Omental fat pad (tissue), 3 donors: ENCODE measurements at regions not wholly inside any gene's neighbourhood (a gene's known extent, or its start where the extent isn't known, plus 50 kb on each side); places are given as distances from the start of the nearest gene placed in this dataset.

Experiments used
- ATAC-seq: fragments of 150-250 bp; one replicate; pipeline ENCODE4 v1.9.1; 2016; ENCODE audit warnings: mild to moderate bottlenecking, moderate library complexity; ENCODE audit not compliant: low FRiP score
- DNase-seq: peaks from one replicate; pipeline ENCODE4 v3.0.0-alpha.2; 2019; ENCODE audit warnings: low spot score
- CTCF ChIP-seq, 3 donors: fragments of 450-650 bp; IDR thresholded peaks; one replicate each; pipeline ENCODE4 v1.5.1; 2016 to 2017; ENCODE audit warnings: antibody characterized with exemption in 3 of 3, mild to moderate bottlenecking in 3 of 3, moderate library complexity in 2 of 3

GRCh38 chr3:11719406-11720303 is 75.9 kb upstream of the VGLL4 start:
- DNase-seq: peak; percentile 44
- no peak for TF ChIP-seq CTCF (IDR thresholded peaks at IDR 0.05)
- peak; percentile 79 for ATAC-seq

- peak; percentile 30 for ATAC-seq
- TF ChIP-seq CTCF (IDR thresholded peaks at IDR 0.05): no peak
- no peak for DNase-seq
These were observed 75.1 kb upstream of the VGLL4 start for GRCh38 chr3:11718637-11719405.

DNA sequence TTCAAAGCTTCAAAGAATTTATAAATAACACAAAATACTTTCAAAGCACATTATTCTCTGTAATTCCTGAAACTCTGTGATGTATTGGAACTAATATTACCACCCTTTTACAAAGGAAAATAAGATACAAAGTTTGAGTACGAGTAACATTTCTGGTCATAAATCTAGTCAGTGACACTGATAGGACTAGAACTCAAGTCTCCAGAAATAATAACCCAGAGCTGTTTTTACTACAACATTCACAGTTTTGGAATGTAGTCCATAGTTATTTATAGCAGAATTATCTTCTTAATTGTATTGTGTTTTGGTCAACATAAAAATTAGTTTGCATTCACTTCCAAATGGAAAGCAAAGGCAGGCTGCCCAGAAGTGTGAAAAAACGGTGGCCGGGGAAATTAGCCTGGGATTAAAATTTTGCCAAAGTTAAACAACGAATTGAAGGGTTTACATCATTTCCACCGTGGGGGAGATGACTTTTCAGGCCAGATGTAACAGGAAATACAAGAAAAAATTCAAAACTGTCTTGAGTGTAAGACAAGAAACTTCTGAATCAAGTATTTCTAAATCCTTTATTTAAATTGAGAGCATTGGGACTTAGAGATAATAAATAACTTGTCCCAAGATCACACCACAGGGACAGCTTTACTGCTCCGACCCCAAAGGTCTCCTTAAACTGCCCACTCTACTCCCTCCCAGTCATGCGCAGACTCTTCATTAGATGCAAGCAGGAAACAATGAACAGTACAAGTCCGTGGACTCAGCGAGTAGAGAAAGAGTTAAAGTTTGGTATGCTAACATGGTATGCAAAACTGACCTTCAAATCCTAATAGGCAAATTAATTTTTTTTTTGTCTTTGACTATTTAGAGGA is 74.3 kb upstream of the VGLL4 start:
- no peak for TF ChIP-seq CTCF (IDR thresholded peaks at IDR 0.05)
- DNase-seq (no peak), ATAC-seq (no peak)

DNA sequence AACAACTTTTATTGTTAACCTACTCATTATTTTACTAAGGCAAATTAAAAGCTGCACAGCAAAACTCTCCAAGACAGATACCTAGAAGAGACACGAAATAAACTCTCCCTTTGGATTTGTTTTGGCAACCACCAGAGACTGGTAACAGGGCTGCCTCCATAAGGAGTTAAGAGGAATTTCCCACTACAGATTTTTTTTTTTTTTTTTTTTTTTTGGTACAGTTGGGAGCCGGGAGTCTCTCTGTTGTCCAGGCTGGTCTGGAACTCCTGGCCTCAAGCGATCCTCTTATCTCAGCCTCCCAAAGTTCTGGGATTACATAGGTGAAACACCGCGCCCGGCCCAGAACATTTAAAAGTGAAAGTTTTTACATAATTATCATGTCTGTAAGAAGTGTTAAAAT is 73.6 kb upstream of the VGLL4 start:
- DNase-seq (no peak), ATAC-seq (no peak)
- no peak for TF ChIP-seq CTCF (IDR thresholded peaks at IDR 0.05)

- DNase-seq (no peak), ATAC-seq (no peak)
- TF ChIP-seq CTCF (IDR thresholded peaks at IDR 0.05): no peak
These were observed 73.0 kb upstream of the VGLL4 start for GRCh38 chr3:11716573-11717290.

- DNase-seq (no peak), ATAC-seq (peak; percentile 56)
- no peak for TF ChIP-seq CTCF (IDR thresholded peaks at IDR 0.05)
These were observed 69.5 kb upstream of the VGLL4 start for GRCh38 chr3:11713171-11713570.
